ENCODE measurements at regions not wholly inside any gene's neighbourhood (a gene's known extent, or its start where the extent isn't known, plus 50 kb on each side); places are given as distances from the start of the nearest gene placed in this dataset.

GRCh38 chr11:112525844-112526590 is 265.4 kb upstream of the PLET1 start:
- POLR2A ChIA-PET, result no interaction called here
- no peak overlapping the region for H3K4me3 ChIP-seq (ENCODE audit: low read depth, low read length)
- TF ChIP-seq, protein P1, sequence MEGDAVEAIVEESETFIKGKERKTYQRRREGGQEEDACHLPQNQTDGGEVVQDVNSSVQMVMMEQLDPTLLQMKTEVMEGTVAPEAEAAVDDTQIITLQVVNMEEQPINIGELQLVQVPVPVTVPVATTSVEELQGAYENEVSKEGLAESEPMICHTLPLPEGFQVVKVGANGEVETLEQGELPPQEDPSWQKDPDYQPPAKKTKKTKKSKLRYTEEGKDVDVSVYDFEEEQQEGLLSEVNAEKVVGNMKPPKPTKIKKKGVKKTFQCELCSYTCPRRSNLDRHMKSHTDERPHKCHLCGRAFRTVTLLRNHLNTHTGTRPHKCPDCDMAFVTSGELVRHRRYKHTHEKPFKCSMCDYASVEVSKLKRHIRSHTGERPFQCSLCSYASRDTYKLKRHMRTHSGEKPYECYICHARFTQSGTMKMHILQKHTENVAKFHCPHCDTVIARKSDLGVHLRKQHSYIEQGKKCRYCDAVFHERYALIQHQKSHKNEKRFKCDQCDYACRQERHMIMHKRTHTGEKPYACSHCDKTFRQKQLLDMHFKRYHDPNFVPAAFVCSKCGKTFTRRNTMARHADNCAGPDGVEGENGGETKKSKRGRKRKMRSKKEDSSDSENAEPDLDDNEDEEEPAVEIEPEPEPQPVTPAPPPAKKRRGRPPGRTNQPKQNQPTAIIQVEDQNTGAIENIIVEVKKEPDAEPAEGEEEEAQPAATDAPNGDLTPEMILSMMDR (IDR thresholded peaks at IDR 0.05; ENCODE audit: low read depth, low read length), result no peak
- H3K27me3 ChIP-seq (ENCODE audit: control insufficient read depth, insufficient read depth, low read length), result peaks cover 3% of the 10 kb centered on the region
- DNase-seq (ENCODE audit: low read depth, low spot score), result no peak
- CTCF ChIA-PET, result interaction anchor here (1.2 kb wide), 1 partner anchor 29 kb away, joined by 4 read pairs; no protein-coding TSS in a partner anchor
- H3K9me3 ChIP-seq (ENCODE audit: control insufficient read depth, insufficient read depth, low read length), result no peaks in the 10 kb centered on the region
- no peak overlapping the region for H3K27ac ChIP-seq (ENCODE audit: low read depth, low read length)

DNA sequence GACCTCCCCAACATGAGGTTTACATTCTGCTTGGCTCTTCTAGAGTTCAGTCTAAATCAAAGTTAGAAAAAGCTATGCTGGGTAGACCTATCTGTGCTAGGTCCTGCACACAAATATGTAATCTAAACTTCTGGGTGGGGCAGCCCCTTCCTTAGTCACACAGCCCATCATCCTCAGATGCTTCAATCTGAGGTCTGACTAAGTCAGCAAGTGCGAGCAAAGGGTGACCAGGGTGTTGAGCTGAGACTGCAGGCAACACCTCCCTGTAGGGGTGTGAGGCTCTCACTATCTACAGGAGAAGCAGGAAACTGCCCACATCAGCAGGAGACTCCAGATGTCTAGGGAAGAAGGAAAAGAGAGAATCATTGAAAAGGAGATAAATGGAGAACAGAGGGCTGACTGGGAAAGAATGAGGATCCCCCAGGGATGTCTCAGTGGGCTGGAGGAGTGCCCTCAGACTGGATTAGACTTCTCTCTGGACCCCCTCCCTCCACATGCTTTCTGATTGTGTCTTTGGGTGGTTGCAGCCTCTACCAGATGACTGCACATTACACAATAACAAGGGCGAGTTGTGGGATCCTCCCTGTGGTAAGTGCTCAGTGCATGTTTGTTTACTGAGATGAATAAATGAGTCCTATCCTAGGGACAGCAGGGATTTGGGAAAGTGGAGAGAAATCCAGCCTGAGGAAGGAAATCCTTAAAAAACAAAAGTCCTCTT is 266.2 kb upstream of the PLET1 start:
- Histone ChIP-seq H3K9me3 (ENCODE audit: control insufficient read depth, insufficient read depth, low read length) (no peaks in the 10 kb centered on the region), H3K4me3 (ENCODE audit: low read depth, low read length) (no peak overlapping the region), H3K27me3 (ENCODE audit: control insufficient read depth, insufficient read depth, low read length) (peaks cover 4% of the 10 kb centered on the region), H3K27ac (ENCODE audit: low read depth, low read length) (no peak overlapping the region)
- TF ChIP-seq, protein P1 (IDR thresholded peaks at IDR 0.05; ENCODE audit: low read depth, low read length), result no peak
- DNase-seq (ENCODE audit: low read depth, low spot score), result no peak
- ChIA-PET CTCF (interaction anchor here (1.2 kb wide), 1 partner anchor 28 kb away, joined by 4 read pairs; no protein-coding TSS in a partner anchor), POLR2A (no interaction called here)

GRCh38 chr11:112529071-112529470 is 268.4 kb upstream of the PLET1 start:
- TF ChIP-seq, protein P1 (IDR thresholded peaks at IDR 0.05; ENCODE audit: low read depth, low read length), result no peak
- CTCF ChIA-PET, result interaction anchor here (3.0 kb wide), 1 partner anchor 59 kb away, joined by 8 read pairs; no protein-coding TSS in a partner anchor
- Histone ChIP-seq H3K27ac (ENCODE audit: low read depth, low read length) (no peak overlapping the region), H3K4me3 (ENCODE audit: low read depth, low read length) (no peak overlapping the region), H3K27me3 (ENCODE audit: control insufficient read depth, insufficient read depth, low read length) (peaks cover 7% of the 10 kb centered on the region), H3K9me3 (ENCODE audit: control insufficient read depth, insufficient read depth, low read length) (no peaks in the 10 kb centered on the region)
- POLR2A ChIA-PET, result no interaction called here
- no peak for DNase-seq (ENCODE audit: low read depth, low spot score)

- Histone ChIP-seq H3K9me3 (ENCODE audit: control insufficient read depth, insufficient read depth, low read length) (no peaks in the 10 kb centered on the region), H3K27ac (ENCODE audit: low read depth, low read length) (no peak overlapping the region), H3K27me3 (ENCODE audit: control insufficient read depth, insufficient read depth, low read length) (peaks cover 7% of the 10 kb centered on the region), H3K4me3 (ENCODE audit: low read depth, low read length) (no peak overlapping the region)
- TF ChIP-seq, protein P1 (IDR thresholded peaks at IDR 0.05; ENCODE audit: low read depth, low read length), result no peak
- POLR2A ChIA-PET, result no interaction called here
- CTCF ChIA-PET, result interaction anchor here (1.1 kb wide), 2 partner anchors 23 to 56 kb away, joined by 4 to 7 read pairs; no protein-coding TSS in a partner anchor
- no peak for DNase-seq (ENCODE audit: low read depth, low spot score)
Observed at GRCh38 chr11:112532506-112532905, 271.8 kb upstream of the PLET1 start.

DNA sequence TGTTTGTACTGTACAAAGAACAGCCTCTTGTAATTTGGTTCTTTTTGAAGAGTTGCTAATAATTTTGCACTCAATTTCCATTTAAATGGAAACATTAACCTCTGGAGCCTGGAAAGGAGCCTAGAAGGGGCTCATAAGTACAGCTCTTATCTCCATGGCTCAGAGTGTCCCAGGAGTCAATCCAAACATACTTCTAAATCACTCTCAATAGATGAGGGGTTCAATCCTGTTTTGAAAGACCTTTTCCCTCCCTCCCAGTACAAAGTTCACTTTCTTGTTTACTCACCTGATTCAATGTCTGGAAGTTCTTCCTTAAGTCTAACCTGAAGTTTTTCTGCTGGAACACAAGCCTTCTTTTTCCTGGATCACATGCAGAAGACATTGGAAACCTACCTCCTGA is 273.0 kb upstream of the PLET1 start:
- ChIA-PET POLR2A (no interaction called here), CTCF (interaction anchor here (0.6 to 1.1 kb wide), 2 partner anchors 55 to 253 kb away, joined by 7 read pairs; no protein-coding TSS in a partner anchor)
- Histone ChIP-seq H3K27me3 (ENCODE audit: control insufficient read depth, insufficient read depth, low read length) (peaks cover 9% of the 10 kb centered on the region), H3K4me3 (ENCODE audit: low read depth, low read length) (no peak overlapping the region), H3K9me3 (ENCODE audit: control insufficient read depth, insufficient read depth, low read length) (no peaks in the 10 kb centered on the region), H3K27ac (ENCODE audit: low read depth, low read length) (no peak overlapping the region)
- no peak for DNase-seq (ENCODE audit: low read depth, low spot score)
- TF ChIP-seq, protein P1 (IDR thresholded peaks at IDR 0.05; ENCODE audit: low read depth, low read length), result no peak

Data from AG04450 (cell line).